ENCODE measurements at regions not wholly inside any gene's neighbourhood (a gene's known extent, or its start where the extent isn't known, plus 50 kb on each side); places are given as distances from the start of the nearest gene placed in this dataset.
A peak's percentile ranks its signal among the peaks of the same experiment; 100 is the strongest.

DNA sequence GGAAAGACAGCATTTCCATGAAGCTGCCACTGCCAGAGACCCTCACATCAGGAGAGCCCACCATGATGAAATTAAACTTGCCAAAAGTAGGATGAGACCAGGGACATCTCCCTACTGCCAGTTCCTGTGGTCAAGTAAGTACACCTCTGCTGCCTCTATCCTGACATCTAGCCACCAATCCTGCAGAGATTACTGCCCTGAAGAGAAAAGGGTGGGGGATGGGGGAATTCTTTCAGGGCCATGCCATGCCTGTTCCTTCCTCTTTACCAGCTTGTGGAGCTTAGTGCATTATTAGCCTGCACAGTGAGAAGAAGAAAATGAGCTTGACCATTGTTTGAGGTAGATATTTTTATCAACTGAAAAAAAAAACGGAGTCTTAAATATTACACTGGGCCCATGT, 397.2 kb upstream of the CDH2 start:
- DNase-seq: no peak

- DNase-seq: no peak
Measured at GRCh38 chr18:28571929-28572328, 395.0 kb upstream of the CDH2 start.

DNA sequence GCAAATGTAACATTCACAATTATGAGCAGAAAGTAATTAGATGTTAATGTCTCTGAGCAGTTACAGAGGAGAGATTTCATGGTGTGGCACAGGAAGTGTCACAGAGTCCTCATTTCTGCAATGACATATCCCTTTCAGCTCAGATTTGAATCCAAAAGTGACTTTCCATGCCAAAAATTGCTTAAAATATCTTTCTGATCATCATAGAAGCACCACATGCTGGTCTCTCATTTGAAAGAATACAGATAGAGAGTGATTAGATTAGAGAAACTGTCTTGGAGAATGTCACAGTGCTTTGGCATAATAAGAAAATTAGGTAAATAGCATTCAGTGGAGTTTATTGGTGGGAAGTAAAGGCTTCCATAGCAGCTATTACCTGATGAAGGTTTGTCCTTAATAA, 383.4 kb upstream of the CDH2 start:
- no peak for DNase-seq

DNA sequence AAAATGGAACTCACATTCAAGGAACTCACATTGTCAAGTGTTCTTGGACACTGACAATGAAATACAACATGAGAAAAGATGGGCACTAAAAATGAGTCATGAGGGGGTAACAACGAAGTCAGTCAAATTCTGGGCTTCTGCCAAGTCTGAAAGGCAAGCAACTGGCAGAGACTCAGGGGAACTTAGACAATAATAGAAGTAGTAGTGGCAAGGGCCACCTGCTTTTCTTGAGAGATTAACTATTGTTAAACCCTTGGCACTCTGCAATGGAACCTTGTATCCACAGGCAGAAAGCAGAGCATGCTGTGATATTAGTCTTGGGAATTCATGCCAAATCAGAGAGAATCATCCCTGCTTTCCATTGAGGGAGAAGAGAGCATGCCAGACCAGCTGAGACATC, 382.6 kb upstream of the CDH2 start:
- DNase-seq: no peak

GRCh38 chr18:28541934-28542333, 365.0 kb upstream of the CDH2 start:
- DNase-seq: no peak

- DNase-seq: no peak
Measured at GRCh38 chr18:28541276-28541930, 364.5 kb upstream of the CDH2 start.

DNA sequence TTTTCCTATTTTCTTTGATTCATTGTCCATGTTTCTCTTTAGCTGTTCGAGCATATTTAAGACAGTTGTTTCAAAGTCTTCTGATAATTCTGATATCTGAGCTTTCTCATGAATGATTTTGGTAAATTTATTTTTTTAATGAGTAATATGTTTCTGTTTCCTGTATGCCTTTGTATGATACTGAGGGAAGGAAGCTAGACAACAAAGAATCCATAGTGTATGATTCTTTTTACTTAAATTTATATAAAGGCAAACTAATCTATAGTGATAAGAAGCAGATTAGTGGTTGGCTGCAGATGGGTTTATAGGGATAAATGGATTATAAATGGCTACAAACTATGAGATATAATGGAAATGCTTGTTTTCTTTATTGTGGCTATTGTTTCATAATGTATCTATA, 352.7 kb upstream of the CDH2 start:
- no peak for DNase-seq

- no peak for DNase-seq
Measured at GRCh38 chr18:28526196-28526595, 349.3 kb upstream of the CDH2 start.

- DNase-seq: no peak
Measured at GRCh38 chr18:28523758-28524475, 347.0 kb upstream of the CDH2 start.

DNA sequence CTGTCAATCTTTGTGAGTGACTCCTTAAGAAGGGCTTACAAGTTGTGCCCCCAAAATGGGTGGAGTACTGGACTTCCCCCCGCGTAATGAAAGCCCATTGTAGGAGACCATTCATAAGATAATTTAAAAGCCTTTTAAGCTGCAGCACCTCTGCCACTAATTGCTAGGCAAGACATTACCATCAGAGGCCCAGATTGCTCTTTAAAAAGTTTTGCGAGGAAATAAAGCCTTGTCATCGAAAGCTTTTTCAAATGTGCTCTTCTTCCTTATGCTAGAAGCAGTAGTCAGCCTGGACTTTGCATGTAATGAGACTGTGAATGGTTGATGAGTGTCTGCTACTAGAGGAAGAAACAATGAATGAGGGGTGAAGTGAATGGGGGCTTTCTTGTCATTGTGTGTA, 345.3 kb upstream of the CDH2 start:
- no peak for DNase-seq

GRCh38 chr18:28519997-28520396, 343.1 kb upstream of the CDH2 start:
- no peak for DNase-seq

- DNase-seq: no peak
Measured at GRCh38 chr18:28514699-28515098, 337.8 kb upstream of the CDH2 start.

DNA sequence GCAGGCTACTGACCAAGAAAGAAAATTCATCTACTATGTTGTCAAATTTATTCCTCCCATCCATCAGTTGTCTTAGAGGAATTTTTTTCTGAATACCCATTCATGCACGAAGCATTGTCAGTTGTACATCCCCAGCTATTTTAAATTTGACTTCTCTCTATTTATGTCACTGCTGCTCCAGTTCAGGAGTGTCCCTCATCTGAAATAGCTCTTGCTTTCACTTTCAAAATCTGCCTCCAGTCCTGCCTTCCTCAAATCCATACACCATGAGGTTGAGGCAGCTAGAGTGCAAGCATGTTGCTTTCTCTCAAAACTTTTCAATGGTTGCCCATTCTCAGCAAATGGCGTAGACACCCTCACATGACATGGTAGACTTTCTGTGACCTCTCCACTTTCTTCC, 335.4 kb upstream of the CDH2 start:
- DNase-seq: no peak

- DNase-seq: peak; percentile 67
Measured at GRCh38 chr18:28511413-28511821, 334.5 kb upstream of the CDH2 start.

- no peak for DNase-seq
Measured at GRCh38 chr18:28510210-28510609, 333.3 kb upstream of the CDH2 start.

DNA sequence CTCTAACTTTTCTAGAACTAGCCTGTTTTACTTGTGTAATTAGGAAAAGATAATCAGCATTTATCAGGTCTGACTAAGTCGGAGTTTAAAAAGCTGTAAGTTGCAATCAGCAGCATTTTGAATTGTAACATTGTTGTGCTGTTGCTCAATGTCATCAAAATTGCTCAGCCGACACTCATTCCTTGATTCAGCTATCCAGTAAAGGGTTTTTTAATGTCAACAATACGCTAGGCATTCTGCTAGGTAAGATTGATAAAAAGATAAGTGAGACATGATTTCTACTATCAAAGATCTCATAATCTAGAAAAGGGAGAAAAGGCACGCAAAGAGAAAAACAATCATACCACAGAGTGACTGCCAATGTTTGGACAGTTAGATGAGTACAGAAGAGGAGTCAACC, 327.1 kb upstream of the CDH2 start:
- DNase-seq: no peak

- DNase-seq: peak; percentile 62
Measured at GRCh38 chr18:28494151-28494550, 317.2 kb upstream of the CDH2 start.

DNA sequence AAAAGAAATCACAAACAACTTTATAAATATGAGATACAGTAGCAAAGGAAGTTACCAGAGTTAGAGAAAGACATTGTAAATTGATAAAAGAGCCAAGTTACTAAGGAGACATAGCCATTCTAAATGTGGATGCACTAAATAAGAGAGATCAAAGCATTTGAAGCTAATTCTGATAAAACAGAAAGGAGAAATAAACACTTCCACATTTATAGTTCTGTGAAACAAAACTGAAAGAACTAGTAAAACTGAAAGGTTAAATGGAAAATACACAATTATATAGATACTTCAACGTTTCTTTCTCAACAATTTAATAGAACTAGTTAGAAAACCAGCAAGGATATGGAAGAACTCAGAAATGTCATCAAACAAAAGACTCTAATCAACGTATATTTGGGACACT, 309.0 kb upstream of the CDH2 start:
- no peak for DNase-seq

GRCh38 chr18:28485210-28485801, 308.4 kb upstream of the CDH2 start:
- DNase-seq: no peak

DNA sequence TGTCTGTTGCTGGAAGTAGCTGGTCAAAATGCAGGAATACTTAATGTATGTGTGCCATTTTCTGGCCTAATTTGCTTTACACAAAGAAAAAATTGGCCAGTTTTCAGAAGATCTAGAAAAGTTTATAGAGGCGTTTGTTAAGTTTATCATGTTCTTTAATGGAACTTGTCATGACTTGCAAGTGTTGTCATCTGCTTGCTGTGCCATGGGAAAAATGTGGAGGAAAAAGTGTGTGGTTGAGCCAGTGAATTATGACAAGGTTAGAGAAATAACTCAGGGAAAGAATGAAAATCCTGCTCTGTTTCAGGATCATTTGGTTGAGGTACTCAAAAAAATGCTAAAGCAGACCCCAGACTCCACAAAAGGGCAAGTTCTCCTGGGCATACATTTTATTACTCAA, 301.6 kb upstream of the CDH2 start:
- no peak for DNase-seq

DNA sequence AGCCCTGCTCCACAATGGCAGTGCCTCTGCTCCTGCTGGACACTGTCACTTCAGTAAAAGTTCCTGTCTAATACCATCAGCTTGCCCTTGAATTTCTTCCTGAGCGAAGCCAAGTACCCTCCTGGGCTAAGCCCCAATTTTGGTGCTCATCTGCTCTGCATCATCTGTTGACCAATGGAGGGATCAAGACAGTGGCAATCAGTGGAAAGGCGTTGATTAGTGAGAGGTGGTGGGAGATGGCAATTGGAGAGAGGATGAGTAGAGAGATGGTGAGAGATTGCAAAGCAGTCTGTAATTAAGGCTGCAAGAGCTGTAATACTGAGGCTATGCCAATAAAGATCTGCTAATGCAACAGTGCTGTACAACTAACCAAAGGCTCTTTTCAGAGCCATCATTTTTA, 299.4 kb upstream of the CDH2 start:
- no peak for DNase-seq

DNA sequence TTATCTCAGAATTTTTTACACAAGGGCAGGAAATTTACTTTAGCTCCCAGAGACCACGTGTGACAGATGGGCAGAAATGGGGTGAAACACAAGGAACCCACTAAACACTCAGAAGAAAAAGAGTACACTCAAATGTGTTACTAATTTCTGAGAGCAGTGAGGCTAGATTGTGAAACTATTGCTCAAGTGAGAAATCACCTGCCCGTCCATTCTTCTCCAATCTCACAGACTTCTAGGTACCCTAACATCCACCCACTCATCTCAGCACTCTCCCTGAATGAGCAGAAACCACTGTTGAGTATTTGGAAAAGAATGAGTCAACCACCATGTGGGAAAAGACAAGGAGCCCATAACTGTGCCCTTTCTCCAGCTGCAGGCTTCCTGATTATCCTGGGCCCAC, 293.0 kb upstream of the CDH2 start:
- no peak for DNase-seq

DNA sequence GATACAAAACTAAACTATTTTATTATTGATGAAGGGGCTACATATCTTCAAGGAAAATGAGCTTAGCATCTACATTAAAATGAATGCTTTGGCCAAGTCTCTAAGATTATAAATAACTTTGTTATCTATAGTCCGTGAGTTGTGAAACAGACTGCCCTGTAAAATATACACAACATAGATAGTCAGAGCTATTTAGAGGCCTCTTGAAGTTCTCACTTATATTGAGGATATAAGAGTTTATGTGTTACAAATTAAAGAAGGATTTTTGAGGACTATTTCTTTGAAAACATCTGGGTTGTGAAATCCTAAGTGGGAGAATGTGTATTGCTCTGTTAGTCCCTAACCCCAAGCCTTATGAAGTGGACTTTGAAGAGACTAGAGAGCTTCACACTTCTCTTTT, 292.0 kb upstream of the CDH2 start:
- DNase-seq: no peak

GRCh38 chr18:28466204-28466603, 289.3 kb upstream of the CDH2 start:
- no peak for DNase-seq

All from fibroblast of skin of back (primary cell).